Skeletal muscle cell (primary cell): ENCODE measurements at regions not wholly inside any gene's neighbourhood (a gene's known extent, or its start where the extent isn't known, plus 50 kb on each side); places are given as distances from the start of the nearest gene placed in this dataset.
"Not testable (repeated sequence)": the region's sequence is repeated elsewhere in the genome, so short reads cannot be mapped to it uniquely, and the experiment has no call there.

Source experiments
- DNase-seq: peaks from one replicate; pipeline ENCODE4 v3.0.0-alpha.2; 2010; ENCODE audit warnings: low read depth
- H3K4me3 ChIP-seq: 2 replicates; pipeline ENCODE4 v1.5.1; 2011; ENCODE audit warnings: low read depth, mild to moderate bottlenecking, control low read depth, low read length, moderate library complexity

DNA sequence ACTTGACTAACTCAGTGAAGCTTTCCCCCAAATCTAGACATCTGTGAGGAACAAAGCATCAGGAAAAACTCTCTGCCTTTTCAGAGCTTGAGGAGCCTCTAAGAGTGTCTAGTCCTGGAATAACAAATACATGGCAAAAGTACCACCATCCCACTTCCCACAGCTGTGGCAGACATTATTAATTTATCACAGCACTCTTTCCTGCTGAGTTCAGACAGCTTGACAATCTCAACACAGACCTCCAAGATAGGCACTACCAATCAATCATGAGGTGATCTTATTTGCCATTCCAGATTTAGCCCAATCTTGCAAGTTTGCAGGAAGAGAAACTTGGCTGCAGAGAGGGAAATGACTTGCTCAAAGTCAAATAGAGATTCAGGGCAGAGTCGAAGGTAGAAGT, 202.8 kb downstream of the MN1 start:
- no peak for DNase-seq
- H3K4me3 ChIP-seq: no peak overlapping the region

DNA sequence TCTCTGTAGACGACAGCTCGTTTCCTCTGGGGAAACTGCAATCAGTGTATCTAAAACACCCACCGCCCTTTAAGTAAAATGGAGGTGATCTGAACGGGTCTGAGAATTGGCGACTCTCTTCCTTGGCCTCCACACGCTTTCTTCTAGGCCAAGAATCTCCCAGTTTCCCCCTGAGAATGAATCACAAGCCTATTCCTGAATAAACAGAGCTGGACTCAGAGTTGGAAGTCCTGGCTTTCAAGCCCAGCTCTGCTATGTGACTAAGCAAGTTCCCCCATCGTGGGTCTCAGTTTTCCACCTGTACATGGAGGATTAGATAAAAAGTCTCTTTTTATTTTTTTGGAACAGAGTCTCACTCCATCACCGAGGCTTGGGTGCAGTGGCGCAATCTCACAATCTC, 200.4 kb downstream of the MN1 start:
- DNase-seq: no peak
- no peak overlapping the region for H3K4me3 ChIP-seq

GRCh38 chr22:27602390-27602789, 199.2 kb downstream of the MN1 start:
- DNase-seq: no peak
- no peak overlapping the region for H3K4me3 ChIP-seq

GRCh38 chr22:27603111-27603799, 198.3 kb downstream of the MN1 start:
- no peak for DNase-seq
- H3K4me3 ChIP-seq: no peak overlapping the region

DNA sequence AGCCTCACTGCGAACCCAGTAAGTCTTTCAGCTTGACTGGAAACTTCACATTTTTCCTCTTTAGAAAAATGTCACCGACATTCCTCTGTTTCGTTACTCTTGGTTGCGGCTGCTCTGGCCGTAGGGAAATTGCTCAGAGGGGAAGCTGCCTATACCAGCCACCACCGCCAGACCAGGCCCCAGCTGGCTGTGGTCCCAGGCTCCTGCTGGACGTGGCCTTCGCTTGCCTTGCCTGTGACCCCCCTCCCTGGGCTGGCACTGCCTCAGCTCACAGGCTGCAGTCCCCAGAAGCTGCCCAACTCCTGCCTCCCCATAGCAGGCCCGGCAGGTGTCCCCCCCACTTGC, 197.8 kb downstream of the MN1 start:
- no peak overlapping the region for H3K4me3 ChIP-seq
- DNase-seq: no peak

- DNase-seq: no peak
These were observed 196.2 kb downstream of the MN1 start for GRCh38 chr22:27605390-27605789.

GRCh38 chr22:27607750-27608149, 193.8 kb downstream of the MN1 start:
- not testable (repeated sequence) for DNase-seq

More at GRCh38 chr22:27605390-27605789, 196.2 kb downstream of the MN1 start:
- no peak overlapping the region for H3K4me3 ChIP-seq

GRCh38 chr22:27609451-27609888, 192.1 kb downstream of the MN1 start:
- no peak for DNase-seq

More at GRCh38 chr22:27607750-27608149, 193.8 kb downstream of the MN1 start:
- not testable (repeated sequence) for H3K4me3 ChIP-seq

GRCh38 chr22:27610164-27610563, 191.4 kb downstream of the MN1 start:
- DNase-seq, H3K4me3 ChIP-seq: not testable (repeated sequence)

More at GRCh38 chr22:27609451-27609888, 192.1 kb downstream of the MN1 start:
- no peak overlapping the region for H3K4me3 ChIP-seq

GRCh38 chr22:27610863-27611786, 190.4 kb downstream of the MN1 start:
- no peak for DNase-seq

GRCh38 chr22:27612115-27612514, 189.4 kb downstream of the MN1 start:
- DNase-seq: no peak

More at GRCh38 chr22:27610863-27611786, 190.4 kb downstream of the MN1 start:
- no peak overlapping the region for H3K4me3 ChIP-seq

DNA sequence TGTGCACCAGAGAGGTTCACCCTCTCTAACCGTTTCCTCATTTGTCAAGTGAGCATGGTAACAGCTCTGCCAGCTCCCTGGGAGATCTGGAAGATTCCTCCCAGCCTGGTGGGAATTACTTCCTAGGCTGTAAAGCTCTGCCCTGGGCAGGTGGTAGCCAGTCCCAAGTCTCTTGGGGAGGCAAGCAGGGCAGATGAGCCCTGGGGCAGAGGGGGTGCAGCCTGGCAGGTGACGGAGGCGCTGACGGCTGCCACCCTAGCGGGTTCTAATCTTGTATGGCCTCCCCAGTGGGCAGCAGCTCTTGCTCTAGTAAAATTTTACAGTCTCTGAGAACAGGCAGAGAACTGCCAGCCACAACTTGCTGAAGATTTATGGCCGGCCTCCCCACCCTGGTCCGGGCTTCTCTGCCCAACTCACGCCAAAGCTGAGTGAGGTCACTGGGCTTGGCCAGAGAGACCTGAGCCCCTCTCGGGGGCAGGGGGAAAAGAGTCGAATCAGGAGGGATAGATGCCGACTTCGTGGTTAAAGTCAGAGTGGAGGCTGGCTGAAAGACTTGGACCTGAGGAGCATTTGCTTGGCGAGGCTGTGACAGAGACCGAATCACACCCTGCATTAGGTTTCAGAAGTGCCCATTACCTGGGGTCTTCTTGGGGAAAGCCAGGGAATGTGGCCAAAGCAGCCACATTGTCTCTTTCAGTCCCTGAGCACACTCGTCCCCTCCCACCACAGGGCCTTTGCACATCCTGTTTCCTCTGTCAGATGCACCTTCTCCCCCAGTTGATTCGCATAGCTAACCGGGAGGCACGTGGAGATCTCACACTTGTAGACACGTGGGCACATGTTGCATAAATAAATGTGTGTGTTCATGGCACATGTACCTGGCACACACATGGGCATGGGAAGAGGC, 188.2 kb downstream of the MN1 start:
- DNase-seq: no peak

More at GRCh38 chr22:27612115-27612514, 189.4 kb downstream of the MN1 start:
- H3K4me3 ChIP-seq: no peak overlapping the region

GRCh38 chr22:27614006-27614649, 187.4 kb downstream of the MN1 start:
- peak overlapping the region; percentile 25 for H3K4me3 ChIP-seq

More for the DNA sequence above, 188.2 kb downstream of the MN1 start:
- H3K4me3 ChIP-seq: no peak overlapping the region

DNA sequence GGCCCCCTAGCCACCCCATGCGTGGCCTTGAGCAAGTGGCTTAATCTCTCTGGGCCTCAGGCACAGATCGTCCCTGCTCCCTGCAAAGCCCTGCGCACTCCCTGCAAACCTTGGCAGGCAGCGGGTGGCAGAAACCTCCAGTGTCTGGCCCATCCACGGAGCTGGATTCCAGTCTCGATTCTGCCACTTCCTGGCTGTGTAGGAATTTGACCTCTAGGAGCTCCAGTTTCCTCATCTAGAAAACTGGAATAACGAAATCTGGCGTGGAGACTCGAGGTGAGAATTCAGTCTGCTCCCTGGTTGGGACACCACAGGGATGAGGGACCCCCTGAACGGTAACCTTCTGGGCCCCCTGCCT, 186.9 kb downstream of the MN1 start:
- DNase-seq: no peak
- no peak overlapping the region for H3K4me3 ChIP-seq

More at GRCh38 chr22:27614006-27614649, 187.4 kb downstream of the MN1 start:
- DNase-seq: no peak

DNA sequence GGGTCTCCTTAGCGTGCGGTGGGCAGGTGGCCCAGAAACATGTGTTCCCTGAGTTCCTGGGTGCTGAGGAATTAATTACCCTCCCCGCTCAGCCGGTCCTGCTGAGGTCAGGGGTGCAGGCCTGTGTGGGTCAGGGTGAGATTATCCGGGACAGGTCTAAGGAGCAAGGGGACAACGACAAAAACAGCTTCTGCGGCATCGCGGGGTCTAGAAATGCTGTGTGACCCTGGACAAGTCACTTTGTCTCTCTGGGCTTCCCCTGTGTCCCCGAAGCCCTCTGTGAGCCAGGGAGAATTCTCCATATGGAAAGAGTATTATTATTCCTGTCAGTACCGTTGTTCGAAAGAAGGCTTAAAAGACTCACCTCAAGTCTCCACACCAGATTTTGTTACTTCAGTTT, 186.1 kb downstream of the MN1 start:
- no peak overlapping the region for H3K4me3 ChIP-seq
- DNase-seq: no peak

DNA sequence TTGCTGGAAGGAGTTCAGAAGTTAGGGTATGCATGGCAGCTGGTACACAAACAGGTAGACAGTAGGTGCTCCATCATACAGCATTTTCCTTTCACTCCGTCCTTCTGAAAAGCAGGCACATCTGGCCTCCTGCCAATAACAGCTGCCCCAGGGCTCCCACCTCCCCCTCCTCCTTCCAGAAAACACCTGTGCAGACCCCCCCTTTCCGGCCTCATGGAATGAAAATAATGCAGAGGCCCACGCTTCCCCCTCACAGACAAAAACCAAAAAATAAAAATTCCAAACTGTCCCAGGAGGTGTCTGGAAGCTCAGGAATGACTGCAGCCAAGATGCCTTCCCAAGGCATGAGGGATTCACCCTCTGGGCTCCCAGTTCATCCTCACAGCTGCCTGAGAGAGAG, 185.5 kb downstream of the MN1 start:
- no peak for DNase-seq
- H3K4me3 ChIP-seq: no peak overlapping the region

DNA sequence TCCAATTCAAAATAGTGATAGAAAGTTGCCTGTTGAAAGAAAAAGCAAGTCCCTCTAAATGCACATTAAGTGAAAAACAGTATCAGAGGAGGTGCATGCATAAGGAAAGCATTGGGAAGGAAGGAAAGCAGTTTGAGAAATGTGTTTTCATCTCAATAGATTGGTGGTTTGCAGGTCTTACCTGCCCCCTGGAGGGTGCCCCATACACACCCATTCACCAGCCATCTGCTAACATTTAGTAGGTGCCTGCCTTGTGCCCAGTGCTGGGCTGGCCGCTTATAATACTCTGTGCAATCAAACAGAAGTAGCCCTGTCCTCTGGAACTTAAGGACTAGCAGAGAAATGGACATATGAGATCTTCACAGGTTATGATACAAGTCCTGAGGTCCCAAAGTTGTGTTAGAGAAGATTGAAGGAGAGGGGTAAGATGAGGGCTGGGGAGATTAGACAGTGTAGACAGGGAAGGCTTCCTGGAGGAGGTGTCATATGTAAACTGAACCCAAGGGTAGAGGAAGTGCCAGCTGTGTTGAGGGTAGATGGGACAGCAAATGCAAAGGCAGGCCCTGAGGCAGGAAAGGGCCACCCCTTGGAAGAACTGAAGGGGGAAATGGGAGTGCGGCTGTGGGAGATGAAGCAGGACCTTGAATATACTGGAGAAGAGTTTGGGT, 184.2 kb downstream of the MN1 start:
- DNase-seq: no peak
- no peak overlapping the region for H3K4me3 ChIP-seq

GRCh38 chr22:27620367-27621154, 181.0 kb downstream of the MN1 start:
- H3K4me3 ChIP-seq: no peak overlapping the region
- no peak for DNase-seq
